HG02884 (cell line): ENCODE measurements at regions not wholly inside any gene's neighbourhood (a gene's known extent, or its start where the extent isn't known, plus 50 kb on each side); places are given as distances from the start of the nearest gene placed in this dataset.

Experiments
- ATAC-seq: cut with Tn5 transposase; IDR thresholded peaks from one replicate; pipeline ENCODE4 v1.9.1; 2021; ENCODE audit warnings: mild to moderate bottlenecking, moderate library complexity; ENCODE audit not compliant: unreplicated experiment

- no peak for ATAC-seq
Observed at GRCh38 chr3:67733269-67733950, 79.0 kb upstream of the SUCLG2 start.

- ATAC-seq: no peak
Observed at GRCh38 chr3:67724434-67724833, 70.0 kb upstream of the SUCLG2 start.

- no peak for ATAC-seq
Observed at GRCh38 chr3:67723863-67724262, 69.5 kb upstream of the SUCLG2 start.

- no peak for ATAC-seq
Observed at GRCh38 chr3:67719333-67719732, 64.9 kb upstream of the SUCLG2 start.

GRCh38 chr3:67715971-67716370, 61.6 kb upstream of the SUCLG2 start:
- ATAC-seq: no peak

- no peak for ATAC-seq
Observed at GRCh38 chr3:67713764-67714469, 59.5 kb upstream of the SUCLG2 start.

GRCh38 chr3:67712259-67712658, 57.8 kb upstream of the SUCLG2 start:
- ATAC-seq: no peak

GRCh38 chr3:67710396-67710795, 56.0 kb upstream of the SUCLG2 start:
- ATAC-seq: no peak

- ATAC-seq: no peak
Observed at GRCh38 chr3:67706934-67707333, 52.5 kb upstream of the SUCLG2 start.

GRCh38 chr3:67704322-67704721, 49.9 kb upstream of the SUCLG2 start:
- no peak for ATAC-seq
